Kidney (tissue), 13 donors: ENCODE measurements at regions not wholly inside any gene's neighbourhood (a gene's known extent, or its start where the extent isn't known, plus 50 kb on each side); places are given as distances from the start of the nearest gene placed in this dataset.
"Not testable (repeated sequence)": the region's sequence is repeated elsewhere in the genome, so short reads cannot be mapped to it uniquely, and the experiment has no call there.

Experiments used
- DNase-seq, 5 donors: peaks; one replicate each; pipeline ENCODE4 v3.0.0-alpha.2; 2013 to 2020
- FAIRE-seq: peaks from 2 replicates; lab custom pipeline; 2012; peaks lifted over from hg19 to GRCh38; lab: Jason Lieb, UNC
- H3K27ac ChIP-seq, 2 donors: one replicate each; pipeline ENCODE4 v1.7.0; 2013; ENCODE audit warnings: low read depth in 2 of 2, low read length in 2 of 2, inconsistent platforms in 1 of 2
- H3K27me3 ChIP-seq: one replicate; pipeline ENCODE4 v1.7.1; 2013; ENCODE audit warnings: low read length, inconsistent platforms; ENCODE audit not compliant: control insufficient read depth, insufficient read depth
- H3K36me3 ChIP-seq, 3 donors: one replicate each; pipeline versions ENCODE4 v1.7.0 to v1.7.1; 2013; ENCODE audit warnings: low read length in 3 of 3, control low read depth in 1 of 3, inconsistent platforms in 1 of 3; ENCODE audit not compliant: insufficient read depth in 3 of 3, control insufficient read depth in 2 of 3
- H3K4me1 ChIP-seq, 3 donors: one replicate each; pipeline versions ENCODE4 v1.7.0 to v1.7.1; 2013; ENCODE audit warnings: low read length in 3 of 3, inconsistent platforms in 1 of 3, low read depth in 1 of 3; ENCODE audit not compliant: control insufficient read depth in 2 of 3, insufficient read depth in 2 of 3
- H3K4me3 ChIP-seq, 3 donors: one replicate each; pipeline versions ENCODE4 v1.7.0 to v1.8.1; 2013; ENCODE audit warnings: low read length in 3 of 3, control low read depth in 1 of 3, inconsistent platforms in 1 of 3
- H3K9ac ChIP-seq, 3 donors: one replicate each; pipeline versions ENCODE4 v1.7.0 to v1.7.1; 2013; ENCODE audit warnings: low read length in 3 of 3, control low read depth in 1 of 3, inconsistent platforms in 1 of 3
- H3K9me3 ChIP-seq, 3 donors: one replicate each; pipeline versions ENCODE4 v1.7.0 to v1.7.1; 2013; ENCODE audit warnings: low read length in 3 of 3, control low read depth in 1 of 3, inconsistent platforms in 1 of 3; ENCODE audit not compliant: control insufficient read depth in 2 of 3, insufficient read depth in 1 of 3
- CTCF ChIP-seq: IDR thresholded peaks from 3 replicates; pipeline ENCODE4 v1.5.1; 2012; ENCODE audit warnings: mild to moderate bottlenecking, moderate library complexity, borderline replicate concordance; ENCODE audit not compliant: insufficient read depth; ENCODE audit errors: extremely low read depth
- intact Hi-C: fragments of 100-400 bp; cut with DNase I; formaldehyde crosslinking; loops from one replicate; pipeline ENCODE4 v1.11.1; 2022
- donor health status: control.
- donor health status: control.
- donor health status: control.
- donor health status: control.
- donor health status: control.
- donor health status: DM: yes; HTN: yes; CAD: no.
- donor health status: Normal renal cell carcinoma (clear cell type).

GRCh38 chr3:69483449-69483848 lies 97.6 kb upstream of the FRMD4B start:
- FAIRE-seq = no peak
- no peak overlapping the region for H3K27ac ChIP-seq
- intact Hi-C loops = no loop called here

GRCh38 chr3:69480986-69481385 lies 95.1 kb upstream of the FRMD4B start:
- H3K4me1 ChIP-seq, DNase-seq, H3K9ac ChIP-seq, H3K9me3 ChIP-seq, H3K27ac ChIP-seq, H3K4me3 ChIP-seq, FAIRE-seq, H3K27me3 ChIP-seq, intact Hi-C loops, H3K36me3 ChIP-seq: not testable (repeated sequence)

More at GRCh38 chr3:69483449-69483848, 97.6 kb upstream of the FRMD4B start:
- no peak overlapping the region for H3K9ac ChIP-seq
- no peak for TF ChIP-seq CTCF
- no peaks in the 10 kb centered on the region for H3K27me3 ChIP-seq
- no peaks in the 10 kb centered on the region for H3K36me3 ChIP-seq
- H3K4me3 ChIP-seq = no peak overlapping the region
- H3K4me1 ChIP-seq = no peaks in the 10 kb centered on the region
- peaks cover 0 to 4% (median 0%) of the 10 kb centered on the region in 3 donors for H3K9me3 ChIP-seq
- no peak for DNase-seq

- H3K9me3 ChIP-seq = no peaks in the 10 kb centered on the region
- no peaks in the 10 kb centered on the region for H3K4me1 ChIP-seq
- no peak for TF ChIP-seq CTCF
- DNase-seq (no peak), FAIRE-seq (no peak)
- no peak overlapping the region for H3K9ac ChIP-seq
- no peak overlapping the region for H3K4me3 ChIP-seq
- intact Hi-C loops = no loop called here
- H3K27me3 ChIP-seq = no peaks in the 10 kb centered on the region
- H3K36me3 ChIP-seq = no peaks in the 10 kb centered on the region
- H3K27ac ChIP-seq = no peak overlapping the region
Measured at GRCh38 chr3:69474186-69474585, 88.3 kb upstream of the FRMD4B start.

GRCh38 chr3:69472093-69472492 lies 86.2 kb upstream of the FRMD4B start:
- H3K4me3 ChIP-seq = no peak overlapping the region
- no peak for TF ChIP-seq CTCF
- no peaks in the 10 kb centered on the region for H3K4me1 ChIP-seq
- no peaks in the 10 kb centered on the region for H3K9me3 ChIP-seq
- intact Hi-C loops = no loop called here
- DNase-seq = no peak
- no peak overlapping the region for H3K27ac ChIP-seq
- H3K27me3 ChIP-seq = no peaks in the 10 kb centered on the region
- FAIRE-seq = no peak
- no peaks in the 10 kb centered on the region for H3K36me3 ChIP-seq
- H3K9ac ChIP-seq = no peak overlapping the region
